ENCODE measurements at regions not wholly inside any gene's neighbourhood (a gene's known extent, or its start where the extent isn't known, plus 50 kb on each side); places are given as distances from the start of the nearest gene placed in this dataset.

DNA sequence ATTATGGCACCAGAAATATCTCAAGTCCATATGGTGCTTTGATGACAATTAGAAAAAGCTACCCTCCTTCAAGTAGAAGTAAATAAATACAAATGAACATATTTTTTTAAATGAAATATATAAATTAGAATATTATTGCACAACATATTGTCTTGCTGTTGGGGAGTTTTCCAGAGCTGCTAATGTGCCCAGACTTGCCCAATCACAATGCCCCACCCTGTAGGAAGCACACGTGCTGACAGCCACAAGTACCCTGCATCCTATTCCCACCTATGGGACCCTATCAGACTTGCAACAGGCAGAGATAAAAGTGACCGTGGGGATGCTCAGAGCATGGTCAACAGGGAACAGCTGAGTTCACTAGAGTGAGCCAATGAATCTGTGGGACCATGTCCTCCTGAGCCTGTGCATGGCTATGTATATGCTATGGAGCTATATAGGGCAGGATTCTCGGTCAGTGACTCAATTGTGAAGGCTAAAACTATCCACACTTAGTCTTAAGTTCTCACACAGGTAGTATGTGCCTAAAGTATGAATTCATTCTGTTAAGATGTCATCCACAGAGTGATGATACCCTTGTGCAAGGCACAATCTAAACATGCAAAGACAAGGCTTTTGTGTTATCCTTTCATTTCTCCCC is 336.0 kb downstream of the HGF start:
- no peaks in the 10 kb centered on the region for H3K36me3 ChIP-seq
- no peaks in the 10 kb centered on the region for H3K27me3 ChIP-seq
- peaks cover 5% of the 10 kb centered on the region; the same call in 1 of the 2 replicates for H3K9me3 ChIP-seq
- TF ChIP-seq, protein P1, sequence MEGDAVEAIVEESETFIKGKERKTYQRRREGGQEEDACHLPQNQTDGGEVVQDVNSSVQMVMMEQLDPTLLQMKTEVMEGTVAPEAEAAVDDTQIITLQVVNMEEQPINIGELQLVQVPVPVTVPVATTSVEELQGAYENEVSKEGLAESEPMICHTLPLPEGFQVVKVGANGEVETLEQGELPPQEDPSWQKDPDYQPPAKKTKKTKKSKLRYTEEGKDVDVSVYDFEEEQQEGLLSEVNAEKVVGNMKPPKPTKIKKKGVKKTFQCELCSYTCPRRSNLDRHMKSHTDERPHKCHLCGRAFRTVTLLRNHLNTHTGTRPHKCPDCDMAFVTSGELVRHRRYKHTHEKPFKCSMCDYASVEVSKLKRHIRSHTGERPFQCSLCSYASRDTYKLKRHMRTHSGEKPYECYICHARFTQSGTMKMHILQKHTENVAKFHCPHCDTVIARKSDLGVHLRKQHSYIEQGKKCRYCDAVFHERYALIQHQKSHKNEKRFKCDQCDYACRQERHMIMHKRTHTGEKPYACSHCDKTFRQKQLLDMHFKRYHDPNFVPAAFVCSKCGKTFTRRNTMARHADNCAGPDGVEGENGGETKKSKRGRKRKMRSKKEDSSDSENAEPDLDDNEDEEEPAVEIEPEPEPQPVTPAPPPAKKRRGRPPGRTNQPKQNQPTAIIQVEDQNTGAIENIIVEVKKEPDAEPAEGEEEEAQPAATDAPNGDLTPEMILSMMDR (IDR thresholded peaks at IDR 0.05; ENCODE audit: low read depth, low read length): no peak
- H3K4me3 ChIP-seq (ENCODE audit: low read depth, low read length): no peak overlapping the region
- DNase-seq: no peak
- no peaks in the 10 kb centered on the region for H3K4me1 ChIP-seq

DNA sequence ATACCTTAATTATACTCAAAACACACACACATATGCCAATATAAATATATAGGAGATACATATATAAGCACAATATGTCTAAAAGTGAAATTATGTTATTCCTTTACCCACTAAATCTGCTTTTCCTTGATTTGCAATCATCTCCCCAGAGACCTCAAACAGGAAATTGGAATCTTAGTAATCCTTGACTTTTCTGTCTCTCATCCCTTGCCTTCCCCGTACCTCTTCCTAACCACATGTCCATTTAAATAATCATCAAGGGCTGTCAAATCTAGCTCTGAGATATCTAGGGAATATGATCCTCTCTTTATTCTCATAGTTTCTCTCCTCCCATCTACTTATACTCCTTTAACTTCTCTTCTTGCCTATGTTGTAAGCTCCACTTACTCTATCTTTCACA is 336.6 kb downstream of the HGF start:
- Histone ChIP-seq H3K27me3 (no peaks in the 10 kb centered on the region), H3K9me3 (peaks cover 5% of the 10 kb centered on the region; the same call in 1 of the 2 replicates), H3K4me3 (ENCODE audit: low read depth, low read length) (no peak overlapping the region), H3K4me1 (no peaks in the 10 kb centered on the region), H3K36me3 (no peaks in the 10 kb centered on the region)
- TF ChIP-seq, protein P1 (IDR thresholded peaks at IDR 0.05; ENCODE audit: low read depth, low read length): no peak
- DNase-seq: no peak

- Histone ChIP-seq H3K4me3 (ENCODE audit: low read depth, low read length) (no peak overlapping the region), H3K27me3 (no peaks in the 10 kb centered on the region), H3K9me3 (no peaks in the 10 kb centered on the region), H3K4me1 (no peaks in the 10 kb centered on the region), H3K36me3 (no peaks in the 10 kb centered on the region)
- no peak for DNase-seq
- TF ChIP-seq, protein P1 (IDR thresholded peaks at IDR 0.05; ENCODE audit: low read depth, low read length): no peak
Observed at GRCh38 chr7:81430761-81431160, 339.1 kb downstream of the HGF start.

DNA sequence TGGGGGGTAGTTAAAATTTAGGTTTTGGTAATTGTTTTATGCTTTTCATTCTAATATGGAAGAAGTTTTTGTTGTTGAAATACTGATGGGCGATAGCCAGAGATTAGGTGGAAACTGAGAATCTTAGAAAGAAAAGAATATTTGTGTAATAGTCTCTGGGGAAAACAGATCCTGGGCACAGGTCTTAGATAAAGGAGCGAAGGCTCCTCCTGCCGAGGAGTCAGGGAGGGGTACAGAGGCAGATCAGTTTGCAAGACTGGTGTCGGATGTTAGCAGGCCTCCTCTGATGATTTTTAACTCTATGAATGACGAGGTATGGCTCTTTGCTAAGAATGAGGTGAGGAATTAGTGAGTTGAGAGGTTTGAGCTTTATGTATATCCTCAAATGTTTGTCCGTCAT is 339.7 kb downstream of the HGF start:
- Histone ChIP-seq H3K27me3 (no peaks in the 10 kb centered on the region), H3K4me3 (ENCODE audit: low read depth, low read length) (no peak overlapping the region), H3K36me3 (no peaks in the 10 kb centered on the region), H3K9me3 (no peaks in the 10 kb centered on the region), H3K4me1 (no peaks in the 10 kb centered on the region)
- TF ChIP-seq, protein P1 (IDR thresholded peaks at IDR 0.05; ENCODE audit: low read depth, low read length): no peak
- DNase-seq: no peak

DNA sequence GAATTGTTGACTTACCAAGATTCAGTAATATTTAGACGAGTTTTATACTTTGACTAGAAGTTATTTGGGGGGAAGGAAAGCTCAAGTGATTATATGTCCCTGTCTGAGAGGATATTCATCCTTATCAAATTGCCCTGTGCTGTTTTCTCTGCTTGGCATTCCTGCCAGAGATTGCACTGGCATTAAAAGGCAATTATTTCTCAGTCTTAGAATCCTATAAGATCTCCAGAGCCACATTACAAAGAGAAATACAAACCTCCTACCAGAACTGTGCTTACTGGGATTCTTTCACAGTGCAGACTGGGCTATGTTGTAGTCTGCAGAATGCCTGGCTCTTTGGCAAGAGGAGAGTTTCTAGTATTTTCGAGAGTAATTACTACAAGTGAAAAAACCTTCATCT is 342.4 kb downstream of the HGF start:
- Histone ChIP-seq H3K4me1 (no peaks in the 10 kb centered on the region), H3K4me3 (ENCODE audit: low read depth, low read length) (no peak overlapping the region), H3K9me3 (no peaks in the 10 kb centered on the region), H3K36me3 (no peaks in the 10 kb centered on the region), H3K27me3 (no peaks in the 10 kb centered on the region)
- TF ChIP-seq, protein P1 (IDR thresholded peaks at IDR 0.05; ENCODE audit: low read depth, low read length): no peak
- DNase-seq: no peak

GRCh38 chr7:81420526-81421226 is 349.2 kb downstream of the HGF start:
- H3K36me3 ChIP-seq: no peaks in the 10 kb centered on the region
- H3K27me3 ChIP-seq: no peaks in the 10 kb centered on the region
- H3K4me1 ChIP-seq: no peaks in the 10 kb centered on the region
- H3K4me3 ChIP-seq (ENCODE audit: low read depth, low read length): no peak overlapping the region
- TF ChIP-seq, protein P1 (IDR thresholded peaks at IDR 0.05; ENCODE audit: low read depth, low read length): no peak
- DNase-seq: no peak
- H3K9me3 ChIP-seq: no peaks in the 10 kb centered on the region

Data from BE2C (cell line).